Left hindlimb (tissue), 1 donor: ENCODE measurements at regions not wholly inside any gene's neighbourhood (a gene's known extent, or its start where the extent isn't known, plus 50 kb on each side); places are given as distances from the start of the nearest gene placed in this dataset.

Experiments
- DNase-seq: peaks from one replicate; pipeline ENCODE4 v3.0.0-alpha.2; 2018

DNA sequence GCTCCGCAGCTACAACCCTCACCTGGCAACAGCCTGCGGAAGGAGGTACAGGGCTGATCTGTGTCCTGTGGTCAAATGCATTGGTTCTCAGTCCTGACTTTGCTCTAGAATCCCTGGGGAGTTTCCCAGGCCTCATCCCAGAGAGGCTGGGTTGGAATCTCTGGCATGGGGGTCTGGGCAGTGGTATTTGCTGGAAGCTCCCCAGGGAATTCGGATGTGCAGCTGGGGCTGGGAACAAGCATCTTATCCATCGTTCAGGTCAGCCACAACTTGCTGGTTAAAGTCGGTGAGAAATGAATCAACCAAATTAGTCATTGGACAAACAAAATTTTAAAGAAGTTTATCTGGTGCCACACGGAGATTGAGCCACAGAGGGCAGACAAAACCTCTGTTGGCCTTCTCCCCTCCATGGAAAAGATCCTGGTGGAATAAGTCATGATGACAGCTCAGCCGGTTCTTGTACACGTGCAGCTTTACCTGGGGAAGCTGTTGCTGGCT, 231.2 kb downstream of the FOXL1 start:
- no peak for DNase-seq

- no peak for DNase-seq
These were observed 231.7 kb downstream of the FOXL1 start for GRCh38 chr16:86810062-86810461.

GRCh38 chr16:86812363-86812970, 234.1 kb downstream of the FOXL1 start:
- DNase-seq, result no peak

GRCh38 chr16:86814256-86814655, 235.9 kb downstream of the FOXL1 start:
- no peak for DNase-seq

DNA sequence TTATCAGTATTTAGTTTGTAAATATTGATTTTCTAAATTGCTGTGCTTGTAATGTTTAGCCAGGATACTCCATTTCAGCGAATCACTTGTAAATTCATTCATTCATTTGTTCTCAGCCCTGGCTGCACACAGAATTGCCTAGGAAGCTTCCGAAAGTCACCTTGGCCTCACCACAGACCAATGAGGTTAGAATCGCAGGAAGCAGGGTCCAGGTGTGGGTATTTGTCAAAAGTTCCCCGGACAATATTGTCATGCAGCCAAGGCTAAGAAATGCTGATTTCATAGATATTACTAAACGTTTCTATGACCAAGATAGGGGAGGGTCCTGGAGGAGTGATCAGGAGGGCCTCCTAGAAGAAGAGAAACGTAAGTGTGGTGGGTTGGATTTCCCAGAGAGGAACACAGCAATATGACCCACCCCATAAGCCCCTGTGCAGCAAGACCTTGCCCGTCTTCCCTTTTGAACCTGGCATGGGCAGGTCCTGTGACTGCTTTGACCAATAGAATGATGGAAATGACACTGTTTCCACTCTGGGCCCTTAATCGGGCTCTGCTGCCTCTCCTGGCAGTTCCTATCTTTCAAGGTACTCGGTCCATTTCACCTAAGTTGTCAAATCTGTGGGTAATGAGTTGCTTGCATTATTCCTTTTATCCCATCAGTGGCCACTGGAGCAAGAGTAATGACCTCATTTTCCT, 238.7 kb downstream of the FOXL1 start:
- no peak for DNase-seq

- no peak for DNase-seq
These were observed 240.6 kb downstream of the FOXL1 start for GRCh38 chr16:86818671-86819532.

DNA sequence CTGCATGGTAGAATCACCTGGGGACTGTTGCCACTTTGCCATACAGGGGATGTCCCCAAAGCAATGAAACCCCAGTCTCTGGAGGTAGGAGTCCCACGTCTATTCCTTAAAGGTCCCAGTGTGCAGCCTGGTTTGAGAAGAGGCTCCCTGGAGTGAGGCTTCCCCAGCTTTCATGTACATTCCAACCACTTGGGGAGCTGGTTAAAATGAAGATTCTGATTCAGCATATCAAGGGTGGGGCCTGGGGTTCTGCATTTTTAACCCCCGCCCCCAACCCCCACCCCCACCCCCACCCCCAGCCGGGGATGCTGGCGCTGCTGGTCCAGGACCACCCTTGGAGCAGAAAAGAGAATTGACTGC, 241.2 kb downstream of the FOXL1 start:
- no peak for DNase-seq

DNA sequence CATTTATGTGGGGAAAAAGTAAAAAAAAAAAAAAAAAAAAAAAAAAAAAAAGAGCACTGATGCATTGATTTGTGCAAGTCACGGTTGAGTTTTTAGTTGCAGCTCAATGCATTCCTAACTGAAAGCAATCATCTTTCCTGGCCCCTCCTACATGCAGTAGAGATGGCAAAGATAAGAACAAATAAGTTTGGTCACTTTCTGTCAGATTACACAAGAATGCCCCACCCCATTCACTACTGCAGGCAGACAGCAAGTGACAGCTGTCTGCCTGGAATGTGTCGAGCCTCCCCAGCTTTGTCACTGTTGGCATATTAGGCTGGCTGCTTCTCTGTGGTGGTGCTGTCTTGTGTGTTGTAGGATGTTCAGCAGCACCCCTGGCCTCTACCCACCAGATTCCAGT, 243.5 kb downstream of the FOXL1 start:
- no peak for DNase-seq

- no peak for DNase-seq
These were observed 244.8 kb downstream of the FOXL1 start for GRCh38 chr16:86823125-86823524.

DNA sequence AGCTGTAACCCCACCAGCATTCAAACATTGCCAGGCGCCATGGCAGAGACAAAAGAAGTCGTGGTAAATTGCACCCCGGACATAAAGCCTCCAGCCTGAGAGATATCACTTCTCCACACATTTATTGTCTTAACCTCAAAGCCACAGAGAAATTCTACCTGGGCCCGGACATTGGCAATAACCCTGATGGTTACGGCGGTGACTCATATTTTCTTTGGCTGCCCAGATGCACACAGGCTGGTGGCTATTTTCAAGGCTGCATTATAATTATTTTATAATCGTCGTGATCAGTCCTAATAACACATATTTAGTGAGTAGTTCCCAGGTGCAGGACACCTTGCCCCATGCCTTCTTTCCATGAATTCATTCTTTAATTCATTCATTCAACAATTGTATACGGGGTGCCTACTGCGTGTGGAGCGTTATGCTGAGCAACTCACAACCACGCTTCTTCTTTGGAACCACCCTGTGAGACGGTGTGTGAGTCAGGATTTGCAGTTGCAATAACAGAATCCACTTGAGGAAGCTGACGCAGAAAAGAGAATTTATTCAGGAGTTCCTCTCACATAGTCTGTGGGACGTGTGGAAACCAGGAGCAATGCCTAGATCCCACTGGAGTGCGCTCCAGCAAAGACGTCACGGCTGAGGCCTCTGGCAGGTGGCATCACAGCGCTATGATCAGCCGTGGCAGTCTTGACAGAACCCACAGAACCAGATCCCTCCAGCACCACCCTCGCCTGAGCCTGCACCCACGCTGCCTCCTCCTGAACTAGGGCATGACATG, 245.7 kb downstream of the FOXL1 start:
- DNase-seq, result no peak

GRCh38 chr16:86824751-86825296, 246.5 kb downstream of the FOXL1 start:
- DNase-seq, result no peak

DNA sequence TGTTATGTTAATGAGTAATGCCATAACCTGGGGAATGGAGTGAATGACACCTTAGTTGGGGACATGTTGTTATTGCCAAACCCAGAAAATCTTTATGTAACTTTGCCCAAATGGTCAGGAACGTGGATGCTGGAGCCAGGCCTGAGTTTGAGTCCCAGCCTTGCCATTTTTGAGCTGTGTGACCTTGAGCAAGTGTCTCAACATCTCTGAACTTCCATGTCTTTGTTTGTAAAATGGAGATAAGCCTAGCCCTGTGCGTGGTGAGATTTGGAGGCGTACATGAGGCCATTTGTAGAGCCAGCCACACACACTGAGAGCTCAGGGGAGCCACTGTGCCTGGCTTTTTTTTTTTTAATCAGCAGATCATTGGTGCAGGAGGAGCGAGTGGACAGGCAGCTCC, 247.3 kb downstream of the FOXL1 start:
- no peak for DNase-seq

DNA sequence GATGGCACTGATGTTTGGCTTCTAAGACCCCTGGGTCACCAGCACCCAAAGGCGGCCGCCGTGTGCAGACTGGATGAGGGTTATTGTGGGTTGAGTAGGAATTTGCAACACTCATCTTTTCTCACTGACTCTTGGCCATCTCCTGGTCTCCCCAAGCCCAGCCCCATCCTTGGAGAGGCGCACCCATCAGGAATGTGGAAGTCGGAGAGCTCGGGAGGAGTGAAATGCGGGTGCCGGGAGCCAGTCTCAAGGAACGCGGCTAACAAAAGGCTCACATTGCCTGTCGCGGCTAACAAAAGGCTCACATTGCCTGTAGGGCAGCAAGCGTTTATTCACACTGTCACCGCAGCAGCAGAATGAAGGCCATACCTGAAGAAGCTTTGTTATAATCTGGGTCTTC, 248.6 kb downstream of the FOXL1 start:
- no peak for DNase-seq

DNA sequence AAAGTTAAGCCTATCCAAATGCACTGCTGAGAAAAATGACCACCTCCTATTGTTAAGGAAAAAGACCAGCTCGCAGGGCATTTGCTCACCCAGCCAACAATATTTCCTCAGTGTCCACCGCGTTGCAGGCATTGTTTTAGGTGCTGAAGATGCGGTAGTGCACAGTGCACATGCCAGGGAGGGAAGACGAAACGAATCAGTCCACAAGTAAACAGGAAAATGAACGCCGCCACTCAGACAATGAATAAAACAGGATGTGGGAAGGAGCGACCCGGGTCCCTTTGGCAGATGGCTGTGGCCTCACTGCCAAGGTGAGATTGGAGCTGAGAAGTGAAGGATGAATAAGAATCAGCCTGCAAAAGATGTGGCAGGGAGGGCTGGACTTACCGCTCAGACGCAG, 249.2 kb downstream of the FOXL1 start:
- DNase-seq, result no peak

DNA sequence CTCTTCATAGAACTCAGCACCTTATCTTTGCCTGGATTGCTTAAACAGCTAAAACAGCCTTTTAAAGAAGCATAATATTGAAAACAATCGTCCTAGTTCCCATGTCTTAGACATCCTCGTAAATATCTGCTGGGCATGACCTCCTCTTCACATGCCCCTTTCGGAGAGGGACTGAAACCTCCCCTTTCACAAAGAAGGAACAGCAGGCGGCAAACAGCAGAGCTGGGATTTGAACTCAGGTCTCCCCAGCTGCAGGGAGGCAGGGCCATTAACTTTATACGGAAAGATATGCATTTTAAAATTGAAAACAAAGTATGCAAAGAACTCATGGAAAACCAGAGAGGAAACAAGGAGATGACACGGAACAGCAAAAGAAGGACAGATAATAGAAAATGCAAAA, 249.9 kb downstream of the FOXL1 start:
- DNase-seq, result no peak

DNA sequence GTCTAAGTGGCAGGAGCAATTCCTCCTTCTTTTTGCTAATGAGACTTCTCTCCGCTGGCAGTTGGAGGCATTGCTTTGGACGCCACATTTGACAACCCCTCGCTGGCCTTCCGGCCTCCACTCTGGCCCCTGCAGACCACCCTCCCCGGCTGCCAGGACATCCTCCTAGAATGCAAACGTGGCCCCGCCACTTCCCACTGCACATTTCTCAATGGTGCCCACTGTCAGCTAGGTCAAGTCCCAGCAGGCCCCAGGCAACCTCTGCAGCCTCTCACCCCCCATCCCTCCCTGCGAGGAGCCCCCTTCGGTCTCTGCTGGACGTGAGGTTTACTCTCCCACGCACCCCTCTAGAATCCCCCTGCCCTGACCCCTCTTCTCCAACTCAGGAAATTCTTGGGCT, 250.3 kb downstream of the FOXL1 start:
- DNase-seq, result no peak

DNA sequence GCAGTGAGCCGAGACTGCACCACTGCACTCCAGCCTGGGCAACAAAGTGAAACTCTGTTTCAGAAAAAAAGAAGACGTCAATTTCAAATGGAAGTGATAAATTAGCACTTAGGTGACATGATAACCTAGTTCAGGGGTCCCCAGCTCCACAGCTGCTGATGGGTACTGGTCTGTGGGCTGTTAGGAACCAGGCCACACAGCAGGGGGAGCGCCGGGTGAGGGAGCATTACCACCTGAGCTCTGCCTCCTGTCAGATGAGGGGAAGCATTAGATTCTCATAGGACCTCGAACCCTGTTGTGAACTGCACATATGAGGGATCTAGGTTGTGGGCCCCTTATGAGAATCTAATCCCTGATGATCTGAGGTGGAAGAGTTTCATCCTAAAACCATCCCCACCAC, 253.0 kb downstream of the FOXL1 start:
- DNase-seq, result peak; percentile 3

DNA sequence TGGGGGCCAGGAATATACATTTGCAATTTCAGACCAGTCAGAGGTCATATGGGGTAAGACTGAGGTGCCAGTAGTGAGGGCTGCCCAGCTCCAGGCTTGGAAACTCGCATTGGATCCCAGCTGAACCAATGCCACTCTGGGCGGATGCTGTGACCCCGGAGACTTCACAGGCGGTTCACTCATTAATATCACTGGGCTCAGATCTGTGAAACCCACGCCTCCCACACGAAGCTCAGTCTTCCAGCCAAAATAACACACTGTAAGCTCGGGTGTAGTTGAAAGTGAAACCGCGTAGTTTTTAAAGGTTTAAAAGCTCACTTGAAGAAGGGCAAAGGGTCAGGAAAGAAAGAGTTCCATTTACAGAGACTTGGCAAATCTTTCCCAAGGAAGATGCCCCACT, 254.8 kb downstream of the FOXL1 start:
- no peak for DNase-seq

GRCh38 chr16:86834451-86835035, 256.2 kb downstream of the FOXL1 start:
- no peak for DNase-seq

DNA sequence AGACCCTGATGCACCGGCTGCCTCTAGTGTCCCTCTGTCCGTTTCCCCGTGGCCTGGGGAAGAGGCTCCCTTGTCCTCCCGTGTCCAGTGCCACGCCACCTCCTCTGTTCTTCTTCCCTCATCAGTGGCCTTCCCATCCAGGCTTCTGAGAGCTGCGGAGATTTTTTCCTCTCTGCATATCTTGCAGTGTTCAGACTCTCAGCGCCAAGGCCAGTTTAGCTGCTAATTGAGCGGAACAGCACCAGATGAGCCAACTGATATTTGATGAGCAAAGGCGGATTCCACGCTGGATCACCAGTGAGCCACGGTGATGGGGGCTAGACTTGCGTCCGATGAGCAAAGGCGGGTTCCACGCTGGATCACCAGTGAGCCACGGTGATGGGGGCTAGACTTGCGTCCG, 257.6 kb downstream of the FOXL1 start:
- DNase-seq, result no peak

DNA sequence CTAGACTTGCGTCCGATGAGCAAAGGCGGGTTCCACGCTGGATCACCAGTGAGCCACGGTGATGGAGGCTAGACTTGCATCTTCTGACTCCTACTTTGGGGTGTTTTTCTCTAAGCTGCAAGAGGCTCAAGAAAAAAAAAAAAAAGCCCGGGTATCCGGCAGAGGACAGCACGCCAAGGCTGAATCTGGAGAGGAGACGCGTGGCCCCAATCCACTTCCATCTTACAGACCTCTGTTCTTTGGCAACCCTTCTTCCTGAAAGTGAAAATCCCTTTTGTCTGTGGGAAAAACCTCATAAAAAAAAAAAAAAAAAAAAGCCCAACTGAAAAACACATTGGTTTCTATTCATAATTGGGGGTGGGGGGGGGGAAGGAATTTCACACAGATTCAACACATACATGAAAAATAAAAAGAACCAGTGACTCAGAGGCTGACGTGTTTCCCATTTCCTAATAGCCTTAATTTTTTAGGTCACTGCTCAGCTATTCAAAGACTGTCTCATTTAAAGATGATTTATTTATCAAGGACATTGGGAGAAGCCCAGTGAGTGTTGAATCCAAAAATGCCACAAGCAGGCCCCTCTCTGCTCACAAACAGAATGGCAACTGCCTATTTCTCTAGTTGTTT, 258.3 kb downstream of the FOXL1 start:
- no peak for DNase-seq

GRCh38 chr16:86843812-86844211, 265.5 kb downstream of the FOXL1 start:
- DNase-seq, result no peak
